GM23338 (cell line): ENCODE measurements at regions not wholly inside any gene's neighbourhood (a gene's known extent, or its start where the extent isn't known, plus 50 kb on each side); places are given as distances from the start of the nearest gene placed in this dataset.

ENCODE experiments used
- ATAC-seq: fragments of 200-7000 bp; cut with Tn5 transposase; 3 replicates; pipeline ENCODE4 v1.9.1; 2020
- DNase-seq: peaks from one replicate; pipeline ENCODE4 v3.0.0-alpha.2; 2015; ENCODE audit warnings: low spot score
- H2AFZ ChIP-seq: fragments of 200-600 bp; sonication (generic); 2 replicates; pipeline ENCODE4 v1.8.0; 2016; ENCODE audit warnings: antibody characterized with exemption, mild to moderate bottlenecking, moderate library complexity
- H3F3A ChIP-seq: fragments of 200-600 bp; sonication (generic); replicated peaks from 2 replicates; pipeline ENCODE4 v1.8.0; 2017; ENCODE audit warnings: antibody characterized with exemption, mixed run types, low read depth
- H3K27ac ChIP-seq: fragments of 200-600 bp; sonication (generic); 2 replicates; pipeline ENCODE4 v1.6.1; 2016; ENCODE audit warnings: low read depth
- H3K27me3 ChIP-seq: fragments of 200-600 bp; sonication (generic); 2 replicates; pipeline ENCODE4 v1.8.0; 2016; ENCODE audit warnings: mild to moderate bottlenecking, mixed run types, moderate library complexity; ENCODE audit not compliant: insufficient read depth
- H3K36me3 ChIP-seq: fragments of 200-600 bp; sonication (generic); 2 replicates; pipeline ENCODE4 v1.8.0; 2016; ENCODE audit warnings: mild to moderate bottlenecking; ENCODE audit not compliant: insufficient read depth
- H3K4me1 ChIP-seq: fragments of 200-600 bp; sonication (generic); 2 replicates; pipeline ENCODE4 v1.8.0; 2016; ENCODE audit warnings: mild to moderate bottlenecking, moderate library complexity; ENCODE audit not compliant: insufficient read depth
- H3K4me2 ChIP-seq: fragments of 200-600 bp; sonication (generic); 2 replicates; pipeline ENCODE4 v1.7.1; 2017; ENCODE audit warnings: mixed run types
- H3K4me3 ChIP-seq: fragments of 200-600 bp; sonication (generic); 2 replicates; pipeline ENCODE4 v1.6.1; 2016; ENCODE audit warnings: mixed run types
- H3K79me2 ChIP-seq: fragments of 200-600 bp; sonication (generic); replicated peaks from 2 replicates; pipeline ENCODE4 v1.8.0; 2017; ENCODE audit warnings: mild to moderate bottlenecking; ENCODE audit not compliant: insufficient read depth
- H3K9me2 ChIP-seq: fragments of 200-600 bp; sonication (generic); 2 replicates; pipeline ENCODE4 v1.8.0; 2017; ENCODE audit not compliant: insufficient read depth
- H4K20me1 ChIP-seq: fragments of 200-600 bp; sonication (generic); replicated peaks from 2 replicates; pipeline ENCODE4 v1.8.0; 2017; ENCODE audit warnings: mild to moderate bottlenecking; ENCODE audit not compliant: insufficient read depth
- H3K27ac Mint-ChIP-seq: 2 replicates; pipeline ENCODE4 v1.8.0; 2020; ENCODE audit warnings: inconsistent platforms, mild to moderate bottlenecking, moderate library complexity, mixed read lengths
- H3K27me3 Mint-ChIP-seq: 3 replicates; pipeline ENCODE4 v1.8.0; 2022; ENCODE audit warnings: low read depth, mild to moderate bottlenecking, moderate library complexity, mixed read lengths, inconsistent platforms; ENCODE audit not compliant: insufficient read depth, poor library complexity
- H3K36me3 Mint-ChIP-seq: 3 replicates; pipeline ENCODE4 v1.8.0; 2021; ENCODE audit warnings: low read depth, mild to moderate bottlenecking, inconsistent platforms, moderate library complexity, mixed read lengths
- H3K4me1 Mint-ChIP-seq: 3 replicates; pipeline ENCODE4 v1.8.0; 2020; ENCODE audit warnings: mild to moderate bottlenecking, inconsistent platforms, mixed read lengths
- H3K4me3 Mint-ChIP-seq: 3 replicates; pipeline ENCODE4 v1.8.0; 2021; ENCODE audit warnings: moderate library complexity, mild to moderate bottlenecking, inconsistent platforms, mixed read lengths
- H3K9me3 Mint-ChIP-seq: 3 replicates; pipeline ENCODE4 v1.8.0; 2020; ENCODE audit warnings: moderate library complexity, mild to moderate bottlenecking, inconsistent platforms, mixed read lengths
- CREB1 ChIP-seq: fragments of 250-450 bp; sonication (Bioruptor Pico); IDR thresholded peaks from 2 replicates; pipeline ENCODE4 v1.5.0; 2020; ENCODE audit warnings: low read depth, mild to moderate bottlenecking, moderate library complexity
- EZH2 ChIP-seq: fragments of 200-600 bp; sonication (generic); IDR thresholded peaks from one replicate; pipeline ENCODE4 v1.8.0; 2017; ENCODE audit warnings: antibody characterized with exemption, mild to moderate bottlenecking, low read depth; ENCODE audit not compliant: unreplicated experiment
- EZH2phosphoT487 ChIP-seq: fragments of 200-600 bp; sonication (generic); IDR thresholded peaks from one replicate; pipeline ENCODE4 v1.8.1; 2018; ENCODE audit warnings: antibody characterized with exemption; ENCODE audit not compliant: unreplicated experiment
- NANOG ChIP-seq: IDR thresholded peaks from 2 replicates; pipeline ENCODE4 v1.6.1; 2016; ENCODE audit warnings: antibody characterized with exemption, borderline replicate concordance
- POLR2AphosphoS5 ChIP-seq: IDR thresholded peaks from 2 replicates; pipeline ENCODE4 v1.6.1; 2016; ENCODE audit warnings: antibody characterized with exemption, low read depth
- STAT1 ChIP-seq: IDR thresholded peaks from one replicate; pipeline ENCODE4 v1.6.1; 2016; ENCODE audit warnings: antibody characterized with exemption; ENCODE audit not compliant: unreplicated experiment
- ZNF114 ChIP-seq: fragments of 250-450 bp; sonication (Bioruptor Pico); IDR thresholded peaks from 2 replicates; pipeline ENCODE4 v1.5.0; 2020; ENCODE audit warnings: mild to moderate bottlenecking, moderate library complexity
- ZNF331 ChIP-seq: fragments of 250-450 bp; sonication (Bioruptor Pico); IDR thresholded peaks from 2 replicates; pipeline ENCODE4 v1.5.0; 2020; ENCODE audit warnings: low read depth, mild to moderate bottlenecking, moderate library complexity
- TF ChIP-seq, protein P1 (sequence below): IDR thresholded peaks from one replicate; pipeline ENCODE4 v1.6.1; 2018; ENCODE audit warnings: antibody characterized with exemption; ENCODE audit not compliant: unreplicated experiment
- TF ChIP-seq, protein P2 (sequence below), 2 experiments: fragments of 200-600 bp in 1 of 2; sonication (generic) in 1 of 2; conservative IDR thresholded peaks; 2 replicates each; pipeline versions ENCODE4 v1.5.1 to v1.6.1; 2016 to 2017; ENCODE audit warnings: antibody characterized with exemption in 2 of 2, low read depth in 2 of 2, mild to moderate bottlenecking in 2 of 2, moderate library complexity in 1 of 2
- TF ChIP-seq, protein P3 (sequence below): fragments of 250-450 bp; sonication (Bioruptor Pico); IDR thresholded peaks from 2 replicates; pipeline ENCODE4 v1.5.0; 2020; ENCODE audit warnings: mild to moderate bottlenecking, moderate library complexity

DNA sequence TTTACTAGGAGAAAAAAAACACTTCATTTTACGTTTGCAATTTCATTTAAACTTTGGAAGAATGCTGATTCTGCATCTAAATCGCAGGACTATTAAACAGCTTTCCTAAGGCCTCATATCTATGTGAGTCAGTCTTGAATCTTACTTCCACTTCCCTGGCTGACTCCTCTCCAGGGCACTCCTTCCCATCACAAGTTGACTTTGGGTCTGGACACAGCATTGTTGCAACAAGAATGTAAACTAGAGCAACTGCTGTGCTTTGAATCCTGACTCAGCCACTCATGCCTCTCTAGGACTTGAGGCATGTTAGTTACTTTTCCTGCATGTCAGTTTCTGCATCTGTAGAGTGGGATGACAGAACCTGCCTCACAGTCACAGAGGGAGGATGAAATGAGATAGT, 413.8 kb downstream of the FAT4 start:
- H3K4me1 ChIP-seq = peaks cover 25% of the 10 kb centered on the region
- no peaks in the 10 kb centered on the region for H3K27me3 Mint-ChIP-seq
- no peaks in the 10 kb centered on the region for H3K36me3 ChIP-seq
- H3K9me3 Mint-ChIP-seq = no peaks in the 10 kb centered on the region
- no peak overlapping the region for H3K4me3 Mint-ChIP-seq
- no peaks in the 10 kb centered on the region for H3K27me3 ChIP-seq
- H3K27ac ChIP-seq = no peak overlapping the region
- no peak overlapping the region for H3K4me2 ChIP-seq
- H3K9me2 ChIP-seq = peaks cover 4% of the 10 kb centered on the region; the same call in 1 of the 2 replicates
- no peaks in the 10 kb centered on the region for H3K36me3 Mint-ChIP-seq
- ATAC-seq = peak; percentile 90
- H3K79me2 ChIP-seq = no peaks in the 10 kb centered on the region
- H3F3A ChIP-seq = no peaks in the 10 kb centered on the region
- no peaks in the 10 kb centered on the region for H4K20me1 ChIP-seq
- no peak overlapping the region for H3K4me3 ChIP-seq
- H3K27ac Mint-ChIP-seq = 0 out of 2 replicates have a peak overlapping the region, but pooled peaks have one; percentile 4
- peak; percentile 40 for DNase-seq
- no peak overlapping the region for H2AFZ ChIP-seq
- H3K4me1 Mint-ChIP-seq = peaks cover 43% of the 10 kb centered on the region
- no peak for TF ChIP-seq EZH2phosphoT487
- no peak for TF ChIP-seq ZNF114 (CRISPR knock-in tag)
- TF ChIP-seq NANOG = no peak
- TF ChIP-seq EZH2 = no peak
- TF ChIP-seq, protein P1, sequence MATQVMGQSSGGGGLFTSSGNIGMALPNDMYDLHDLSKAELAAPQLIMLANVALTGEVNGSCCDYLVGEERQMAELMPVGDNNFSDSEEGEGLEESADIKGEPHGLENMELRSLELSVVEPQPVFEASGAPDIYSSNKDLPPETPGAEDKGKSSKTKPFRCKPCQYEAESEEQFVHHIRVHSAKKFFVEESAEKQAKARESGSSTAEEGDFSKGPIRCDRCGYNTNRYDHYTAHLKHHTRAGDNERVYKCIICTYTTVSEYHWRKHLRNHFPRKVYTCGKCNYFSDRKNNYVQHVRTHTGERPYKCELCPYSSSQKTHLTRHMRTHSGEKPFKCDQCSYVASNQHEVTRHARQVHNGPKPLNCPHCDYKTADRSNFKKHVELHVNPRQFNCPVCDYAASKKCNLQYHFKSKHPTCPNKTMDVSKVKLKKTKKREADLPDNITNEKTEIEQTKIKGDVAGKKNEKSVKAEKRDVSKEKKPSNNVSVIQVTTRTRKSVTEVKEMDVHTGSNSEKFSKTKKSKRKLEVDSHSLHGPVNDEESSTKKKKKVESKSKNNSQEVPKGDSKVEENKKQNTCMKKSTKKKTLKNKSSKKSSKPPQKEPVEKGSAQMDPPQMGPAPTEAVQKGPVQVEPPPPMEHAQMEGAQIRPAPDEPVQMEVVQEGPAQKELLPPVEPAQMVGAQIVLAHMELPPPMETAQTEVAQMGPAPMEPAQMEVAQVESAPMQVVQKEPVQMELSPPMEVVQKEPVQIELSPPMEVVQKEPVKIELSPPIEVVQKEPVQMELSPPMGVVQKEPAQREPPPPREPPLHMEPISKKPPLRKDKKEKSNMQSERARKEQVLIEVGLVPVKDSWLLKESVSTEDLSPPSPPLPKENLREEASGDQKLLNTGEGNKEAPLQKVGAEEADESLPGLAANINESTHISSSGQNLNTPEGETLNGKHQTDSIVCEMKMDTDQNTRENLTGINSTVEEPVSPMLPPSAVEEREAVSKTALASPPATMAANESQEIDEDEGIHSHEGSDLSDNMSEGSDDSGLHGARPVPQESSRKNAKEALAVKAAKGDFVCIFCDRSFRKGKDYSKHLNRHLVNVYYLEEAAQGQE = no peak
- TF ChIP-seq POLR2AphosphoS5 = no peak
- no peak for TF ChIP-seq STAT1
- TF ChIP-seq ZNF331 (CRISPR knock-in tag) = no peak
- no peak for TF ChIP-seq CREB1 (CRISPR knock-in tag)

DNA sequence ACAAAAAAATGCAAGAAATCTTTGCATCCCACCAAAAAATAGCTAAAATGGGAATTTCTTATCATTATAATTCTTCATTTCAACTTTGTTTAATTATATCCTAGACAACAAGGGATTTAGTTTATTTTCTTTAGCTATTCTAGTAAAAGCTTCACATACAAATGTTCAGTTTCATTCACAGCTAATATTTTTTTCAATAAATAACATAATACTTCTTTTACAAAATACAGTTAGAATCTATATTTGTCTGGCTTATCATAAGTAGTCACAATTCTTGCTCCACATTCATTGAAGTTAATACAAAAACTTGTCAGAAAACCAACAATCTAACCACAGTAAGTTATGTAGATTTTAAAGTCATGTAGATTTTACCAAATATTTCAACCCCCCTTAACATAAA, 414.4 kb downstream of the FAT4 start:
- H3F3A ChIP-seq = no peaks in the 10 kb centered on the region
- Mint-ChIP-seq H3K4me1 (peaks cover 43% of the 10 kb centered on the region), H3K27ac (peak overlapping the region; percentile 58; the same call in 1 of the 2 replicates), H3K27me3 (no peaks in the 10 kb centered on the region), H3K9me3 (no peaks in the 10 kb centered on the region), H3K36me3 (no peaks in the 10 kb centered on the region), H3K4me3 (no peak overlapping the region)
- H2AFZ ChIP-seq = no peak overlapping the region
- ATAC-seq (no peak), DNase-seq (no peak)
- H3K27ac ChIP-seq = no peak overlapping the region
- H3K4me3 ChIP-seq = no peak overlapping the region
- no peak overlapping the region for H3K4me2 ChIP-seq
- H3K4me1 ChIP-seq = peaks cover 25% of the 10 kb centered on the region
- H3K27me3 ChIP-seq = no peaks in the 10 kb centered on the region
- no peaks in the 10 kb centered on the region for H3K36me3 ChIP-seq
- no peaks in the 10 kb centered on the region for H3K79me2 ChIP-seq
- peaks cover 4% of the 10 kb centered on the region; the same call in 1 of the 2 replicates for H3K9me2 ChIP-seq
- no peaks in the 10 kb centered on the region for H4K20me1 ChIP-seq
- TF ChIP-seq, protein P2, sequence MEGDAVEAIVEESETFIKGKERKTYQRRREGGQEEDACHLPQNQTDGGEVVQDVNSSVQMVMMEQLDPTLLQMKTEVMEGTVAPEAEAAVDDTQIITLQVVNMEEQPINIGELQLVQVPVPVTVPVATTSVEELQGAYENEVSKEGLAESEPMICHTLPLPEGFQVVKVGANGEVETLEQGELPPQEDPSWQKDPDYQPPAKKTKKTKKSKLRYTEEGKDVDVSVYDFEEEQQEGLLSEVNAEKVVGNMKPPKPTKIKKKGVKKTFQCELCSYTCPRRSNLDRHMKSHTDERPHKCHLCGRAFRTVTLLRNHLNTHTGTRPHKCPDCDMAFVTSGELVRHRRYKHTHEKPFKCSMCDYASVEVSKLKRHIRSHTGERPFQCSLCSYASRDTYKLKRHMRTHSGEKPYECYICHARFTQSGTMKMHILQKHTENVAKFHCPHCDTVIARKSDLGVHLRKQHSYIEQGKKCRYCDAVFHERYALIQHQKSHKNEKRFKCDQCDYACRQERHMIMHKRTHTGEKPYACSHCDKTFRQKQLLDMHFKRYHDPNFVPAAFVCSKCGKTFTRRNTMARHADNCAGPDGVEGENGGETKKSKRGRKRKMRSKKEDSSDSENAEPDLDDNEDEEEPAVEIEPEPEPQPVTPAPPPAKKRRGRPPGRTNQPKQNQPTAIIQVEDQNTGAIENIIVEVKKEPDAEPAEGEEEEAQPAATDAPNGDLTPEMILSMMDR (conservative IDR thresholded peaks at IDR 0.05; ENCODE audit: low read depth in 2 of 2) = no peak
- TF ChIP-seq NANOG = no peak
- TF ChIP-seq, protein P3, sequence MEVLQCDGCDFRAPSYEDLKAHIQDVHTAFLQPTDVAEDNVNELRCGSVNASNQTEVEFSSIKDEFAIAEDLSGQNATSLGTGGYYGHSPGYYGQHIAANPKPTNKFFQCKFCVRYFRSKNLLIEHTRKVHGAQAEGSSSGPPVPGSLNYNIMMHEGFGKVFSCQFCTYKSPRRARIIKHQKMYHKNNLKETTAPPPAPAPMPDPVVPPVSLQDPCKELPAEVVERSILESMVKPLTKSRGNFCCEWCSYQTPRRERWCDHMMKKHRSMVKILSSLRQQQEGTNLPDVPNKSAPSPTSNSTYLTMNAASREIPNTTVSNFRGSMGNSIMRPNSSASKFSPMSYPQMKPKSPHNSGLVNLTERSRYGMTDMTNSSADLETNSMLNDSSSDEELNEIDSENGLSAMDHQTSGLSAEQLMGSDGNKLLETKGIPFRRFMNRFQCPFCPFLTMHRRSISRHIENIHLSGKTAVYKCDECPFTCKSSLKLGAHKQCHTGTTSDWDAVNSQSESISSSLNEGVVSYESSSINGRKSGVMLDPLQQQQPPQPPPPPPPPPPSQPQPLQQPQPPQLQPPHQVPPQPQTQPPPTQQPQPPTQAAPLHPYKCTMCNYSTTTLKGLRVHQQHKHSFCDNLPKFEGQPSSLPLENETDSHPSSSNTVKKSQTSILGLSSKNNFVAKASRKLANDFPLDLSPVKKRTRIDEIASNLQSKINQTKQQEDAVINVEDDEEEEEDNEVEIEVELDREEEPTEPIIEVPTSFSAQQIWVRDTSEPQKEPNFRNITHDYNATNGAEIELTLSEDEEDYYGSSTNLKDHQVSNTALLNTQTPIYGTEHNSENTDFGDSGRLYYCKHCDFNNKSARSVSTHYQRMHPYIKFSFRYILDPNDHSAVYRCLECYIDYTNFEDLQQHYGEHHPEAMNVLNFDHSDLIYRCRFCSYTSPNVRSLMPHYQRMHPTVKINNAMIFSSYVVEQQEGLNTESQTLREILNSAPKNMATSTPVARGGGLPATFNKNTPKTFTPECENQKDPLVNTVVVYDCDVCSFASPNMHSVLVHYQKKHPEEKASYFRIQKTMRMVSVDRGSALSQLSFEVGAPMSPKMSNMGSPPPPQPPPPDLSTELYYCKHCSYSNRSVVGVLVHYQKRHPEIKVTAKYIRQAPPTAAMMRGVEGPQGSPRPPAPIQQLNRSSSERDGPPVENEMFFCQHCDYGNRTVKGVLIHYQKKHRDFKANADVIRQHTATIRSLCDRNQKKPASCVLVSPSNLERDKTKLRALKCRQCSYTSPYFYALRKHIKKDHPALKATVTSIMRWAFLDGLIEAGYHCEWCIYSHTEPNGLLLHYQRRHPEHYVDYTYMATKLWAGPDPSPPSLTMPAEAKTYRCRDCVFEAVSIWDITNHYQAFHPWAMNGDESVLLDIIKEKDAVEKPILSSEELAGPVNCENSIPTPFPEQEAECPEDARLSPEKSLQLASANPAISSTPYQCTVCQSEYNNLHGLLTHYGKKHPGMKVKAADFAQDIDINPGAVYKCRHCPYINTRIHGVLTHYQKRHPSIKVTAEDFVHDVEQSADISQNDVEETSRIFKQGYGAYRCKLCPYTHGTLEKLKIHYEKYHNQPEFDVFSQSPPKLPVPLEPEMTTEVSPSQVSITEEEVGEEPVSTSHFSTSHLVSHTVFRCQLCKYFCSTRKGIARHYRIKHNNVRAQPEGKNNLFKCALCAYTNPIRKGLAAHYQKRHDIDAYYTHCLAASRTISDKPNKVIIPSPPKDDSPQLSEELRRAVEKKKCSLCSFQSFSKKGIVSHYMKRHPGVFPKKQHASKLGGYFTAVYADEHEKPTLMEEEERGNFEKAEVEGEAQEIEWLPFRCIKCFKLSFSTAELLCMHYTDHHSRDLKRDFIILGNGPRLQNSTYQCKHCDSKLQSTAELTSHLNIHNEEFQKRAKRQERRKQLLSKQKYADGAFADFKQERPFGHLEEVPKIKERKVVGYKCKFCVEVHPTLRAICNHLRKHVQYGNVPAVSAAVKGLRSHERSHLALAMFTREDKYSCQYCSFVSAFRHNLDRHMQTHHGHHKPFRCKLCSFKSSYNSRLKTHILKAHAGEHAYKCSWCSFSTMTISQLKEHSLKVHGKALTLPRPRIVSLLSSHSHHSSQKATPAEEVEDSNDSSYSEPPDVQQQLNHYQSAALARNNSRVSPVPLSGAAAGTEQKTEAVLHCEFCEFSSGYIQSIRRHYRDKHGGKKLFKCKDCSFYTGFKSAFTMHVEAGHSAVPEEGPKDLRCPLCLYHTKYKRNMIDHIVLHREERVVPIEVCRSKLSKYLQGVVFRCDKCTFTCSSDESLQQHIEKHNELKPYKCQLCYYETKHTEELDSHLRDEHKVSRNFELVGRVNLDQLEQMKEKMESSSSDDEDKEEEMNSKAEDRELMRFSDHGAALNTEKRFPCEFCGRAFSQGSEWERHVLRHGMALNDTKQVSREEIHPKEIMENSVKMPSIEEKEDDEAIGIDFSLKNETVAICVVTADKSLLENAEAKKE (CRISPR knock-in tag) = no peak
- TF ChIP-seq EZH2phosphoT487 = no peak
- TF ChIP-seq EZH2 = no peak
- no peak for TF ChIP-seq ZNF114 (CRISPR knock-in tag)
- no peak for TF ChIP-seq STAT1
